ENCODE measurements at regions not wholly inside any gene's neighbourhood (a gene's known extent, or its start where the extent isn't known, plus 50 kb on each side); places are given as distances from the start of the nearest gene placed in this dataset.

DNA sequence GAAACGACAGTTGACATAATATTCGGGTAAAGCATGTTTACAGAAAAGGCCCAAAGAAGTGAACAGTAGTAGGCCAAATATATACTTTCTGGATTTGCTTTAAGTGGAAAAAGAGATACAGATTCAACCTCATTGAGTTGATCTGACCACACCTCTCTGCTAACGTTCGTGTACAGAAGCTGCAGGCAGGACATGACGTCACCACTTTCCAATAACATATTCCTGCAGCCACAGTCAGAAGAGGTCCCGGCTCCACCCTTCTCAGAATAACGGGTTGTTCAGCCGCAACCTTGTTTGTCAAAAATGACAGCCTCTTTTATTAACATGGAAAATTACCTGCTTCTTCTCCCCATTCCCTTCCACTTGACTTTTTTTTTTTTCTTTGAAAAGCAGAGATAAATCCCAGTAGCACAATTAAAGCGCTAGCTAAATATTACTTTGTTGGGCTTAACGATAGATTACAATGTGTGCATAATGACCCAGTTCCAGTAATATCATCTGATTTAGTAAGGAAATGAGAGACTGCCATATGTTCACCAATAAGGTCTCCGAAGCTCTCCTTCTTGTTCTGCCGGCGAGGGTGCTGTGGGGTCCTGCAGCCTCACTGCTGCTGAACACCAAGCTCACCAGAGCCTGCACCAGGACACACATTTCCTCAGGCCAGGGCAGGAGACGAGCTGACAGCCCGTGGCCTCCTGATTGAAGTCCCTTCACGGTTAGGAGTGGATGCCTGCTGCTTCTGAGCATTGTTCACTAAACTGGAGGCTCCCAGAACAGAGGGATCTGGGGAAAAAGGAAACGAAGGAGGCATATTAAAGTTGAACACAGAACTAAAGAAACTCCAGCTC is 451.0 kb upstream of the SALL3 start:
- DNase-seq (ENCODE audit: low read depth) = no peak

DNA sequence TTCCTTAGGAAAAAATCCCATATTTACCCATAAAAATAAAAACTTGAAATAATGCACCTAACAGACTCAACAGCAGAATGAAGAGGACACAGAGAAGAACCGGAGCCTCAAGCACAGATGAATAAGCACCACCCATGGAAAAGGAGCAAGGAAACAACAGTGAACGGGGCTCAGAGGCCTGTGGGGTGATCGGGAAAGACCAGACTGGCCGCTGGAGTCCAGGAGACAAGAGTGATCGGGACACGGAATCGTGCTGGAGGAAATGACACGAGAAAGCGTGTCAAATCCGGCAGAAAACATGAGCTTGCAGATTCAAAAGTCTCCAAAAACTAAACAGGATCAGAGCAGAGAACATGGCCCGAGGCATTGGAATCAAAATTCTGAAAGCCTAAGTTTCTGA is 448.0 kb upstream of the SALL3 start:
- DNase-seq (ENCODE audit: low read depth) = no peak

DNA sequence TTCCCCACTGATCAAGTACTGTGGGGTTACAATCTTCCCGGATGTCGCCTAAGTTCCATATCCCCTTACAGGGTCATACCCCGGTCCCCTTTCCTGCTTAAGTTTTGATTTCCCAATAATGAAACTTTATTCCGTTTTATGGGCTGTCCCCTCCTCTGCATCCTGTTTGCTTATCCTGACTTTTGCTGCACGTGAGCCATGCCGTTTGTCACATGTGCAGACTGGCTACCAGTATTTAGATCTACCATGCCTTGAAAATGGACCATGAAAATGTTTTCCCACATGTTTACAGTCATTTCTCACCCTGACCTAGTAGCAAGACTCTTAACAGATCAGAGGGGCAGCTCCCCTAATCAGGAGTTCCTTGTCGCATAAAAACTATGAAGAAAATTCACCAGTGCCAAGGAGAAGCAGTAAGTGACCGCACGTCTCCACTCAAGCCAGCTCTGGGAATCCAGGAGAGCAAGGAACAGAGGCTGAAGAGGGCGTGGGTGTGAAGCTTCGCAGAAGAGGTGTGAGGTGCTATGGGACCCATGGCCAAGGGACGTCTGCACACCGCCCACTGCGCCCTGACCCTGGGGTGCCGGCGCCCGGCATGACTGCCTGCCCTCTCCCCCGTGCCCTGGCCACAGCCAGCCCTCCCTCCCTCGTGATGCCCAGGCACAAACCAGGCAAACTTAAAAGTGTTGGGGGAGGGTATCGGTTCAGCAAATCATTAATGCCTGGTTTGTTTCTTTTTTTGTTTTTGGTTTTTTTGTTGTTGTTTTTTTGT is 440.8 kb upstream of the SALL3 start:
- no peak for DNase-seq (ENCODE audit: low read depth)

DNA sequence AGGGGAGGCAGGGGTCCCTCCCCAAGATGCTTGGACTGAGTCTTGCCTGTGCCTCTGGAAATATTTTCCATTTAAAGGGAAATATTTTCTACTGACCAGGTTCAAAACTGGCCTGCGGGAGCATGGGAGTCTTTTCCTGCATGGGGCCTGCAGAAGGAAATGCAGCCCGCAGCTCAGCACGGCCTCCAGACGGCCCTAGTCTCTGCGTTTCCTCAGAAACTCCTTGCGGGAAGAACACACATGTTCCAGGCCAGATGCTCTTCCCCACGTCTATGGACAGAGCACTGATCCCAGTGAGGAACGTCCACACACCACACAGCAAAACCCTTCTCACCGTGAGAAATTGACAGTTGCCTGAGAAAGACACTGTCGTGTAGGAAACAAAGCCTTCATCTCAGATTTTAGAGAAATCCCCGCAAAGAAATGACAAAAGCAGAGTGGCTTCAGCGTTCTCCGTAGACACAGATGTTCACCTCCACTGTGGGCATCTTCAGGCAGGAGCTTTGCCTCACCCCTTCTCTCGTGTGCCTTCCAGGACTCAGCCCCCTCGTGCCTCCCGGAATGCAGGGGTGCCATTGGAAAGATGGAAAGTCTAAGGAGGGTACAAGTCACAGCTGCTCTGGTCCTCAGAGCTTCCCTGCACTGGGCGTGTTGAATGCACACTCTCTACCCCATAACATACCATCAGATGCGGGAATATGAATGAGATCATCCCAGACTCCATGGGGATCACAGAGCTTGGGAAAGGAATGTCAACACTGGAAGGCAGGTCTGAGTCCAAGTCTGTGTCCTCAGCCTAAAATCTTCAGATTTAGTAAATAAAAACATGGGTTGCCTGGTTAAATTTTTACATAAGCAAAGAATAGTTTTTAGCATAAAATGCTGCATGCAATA is 438.7 kb upstream of the SALL3 start:
- DNase-seq (ENCODE audit: low read depth) = no peak

DNA sequence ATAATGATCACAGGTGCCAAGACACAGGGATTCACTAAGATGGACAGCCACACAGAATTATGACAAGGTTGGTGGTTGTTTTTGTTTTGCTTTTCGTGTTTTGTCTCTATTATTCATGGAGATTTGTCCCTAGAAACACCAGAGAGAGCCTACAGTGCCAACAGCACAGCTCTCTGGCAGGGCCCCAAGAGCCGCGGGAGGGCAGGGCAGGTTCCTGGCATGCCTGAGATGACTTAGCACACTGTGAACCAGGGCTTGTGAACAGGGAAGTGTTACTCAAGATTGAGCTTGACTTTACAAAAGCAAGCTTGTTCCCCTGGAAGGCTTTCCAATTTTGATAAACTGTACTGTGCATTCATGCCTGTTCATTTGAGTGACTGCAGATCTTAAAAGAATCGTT is 437.4 kb upstream of the SALL3 start:
- no peak for DNase-seq (ENCODE audit: low read depth)

DNA sequence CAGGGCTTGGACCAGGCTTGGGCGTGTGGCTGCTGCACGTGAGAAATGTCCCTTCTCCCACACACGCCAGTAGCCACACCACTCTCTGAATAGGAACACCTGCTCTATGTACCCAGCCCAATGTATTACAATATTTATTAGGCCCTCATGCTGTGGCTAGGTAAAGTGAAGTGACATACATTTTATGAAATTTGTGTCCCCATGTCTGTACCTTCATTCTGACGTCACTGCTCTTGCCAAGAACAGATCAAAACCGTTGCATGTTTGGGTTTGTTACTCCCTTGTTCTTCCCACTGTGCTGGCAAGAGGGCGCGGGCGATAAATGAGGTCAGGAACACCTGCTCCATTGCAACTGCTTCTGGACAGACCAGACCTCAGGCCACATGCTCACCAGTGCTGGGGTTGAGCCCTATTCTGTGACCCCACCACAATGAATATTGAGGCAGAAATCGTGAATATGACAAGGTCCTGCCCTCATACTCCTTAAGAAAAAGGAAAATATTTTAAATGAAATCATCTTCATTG is 436.4 kb upstream of the SALL3 start:
- DNase-seq (ENCODE audit: low read depth) = no peak

DNA sequence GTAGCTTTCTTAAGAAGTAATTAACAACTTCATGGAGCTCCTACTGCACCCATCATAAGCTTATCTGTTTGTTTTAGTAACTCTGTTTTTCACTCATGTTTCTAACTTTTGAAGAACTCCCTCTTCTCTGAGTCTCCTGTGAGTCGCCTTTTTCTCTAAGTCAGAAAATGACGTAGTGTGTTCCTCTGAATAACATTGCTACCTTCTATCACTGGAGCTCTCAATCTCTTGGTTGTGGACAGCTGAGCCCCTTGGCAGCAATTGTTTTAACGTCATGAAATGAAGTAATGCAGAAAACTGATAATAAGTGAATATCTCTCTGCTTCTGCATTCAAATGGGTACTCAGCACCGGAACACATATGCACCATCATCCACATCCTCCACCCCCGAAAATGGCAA is 433.3 kb upstream of the SALL3 start:
- no peak for DNase-seq (ENCODE audit: low read depth)

DNA sequence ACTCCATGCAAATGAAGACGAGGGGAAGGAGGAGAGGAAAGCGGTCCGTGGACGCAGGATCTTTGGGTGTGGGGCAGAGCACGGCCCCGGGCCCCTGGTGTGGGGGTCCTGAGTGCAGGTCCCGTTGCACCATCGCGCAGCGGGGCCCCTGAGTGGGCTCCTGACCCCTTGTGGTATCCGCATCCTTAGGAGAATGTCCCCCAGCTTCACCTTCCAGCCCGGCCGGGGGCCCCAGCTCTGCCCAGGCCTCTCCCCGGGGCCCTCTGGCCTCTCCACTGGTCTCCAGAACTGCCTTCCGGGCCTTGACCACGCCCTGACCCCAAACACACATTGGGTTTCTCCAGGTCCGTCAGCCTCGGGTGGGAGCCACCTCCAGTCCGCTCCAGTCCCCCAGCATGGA is 431.8 kb upstream of the SALL3 start:
- no peak for DNase-seq (ENCODE audit: low read depth)

DNA sequence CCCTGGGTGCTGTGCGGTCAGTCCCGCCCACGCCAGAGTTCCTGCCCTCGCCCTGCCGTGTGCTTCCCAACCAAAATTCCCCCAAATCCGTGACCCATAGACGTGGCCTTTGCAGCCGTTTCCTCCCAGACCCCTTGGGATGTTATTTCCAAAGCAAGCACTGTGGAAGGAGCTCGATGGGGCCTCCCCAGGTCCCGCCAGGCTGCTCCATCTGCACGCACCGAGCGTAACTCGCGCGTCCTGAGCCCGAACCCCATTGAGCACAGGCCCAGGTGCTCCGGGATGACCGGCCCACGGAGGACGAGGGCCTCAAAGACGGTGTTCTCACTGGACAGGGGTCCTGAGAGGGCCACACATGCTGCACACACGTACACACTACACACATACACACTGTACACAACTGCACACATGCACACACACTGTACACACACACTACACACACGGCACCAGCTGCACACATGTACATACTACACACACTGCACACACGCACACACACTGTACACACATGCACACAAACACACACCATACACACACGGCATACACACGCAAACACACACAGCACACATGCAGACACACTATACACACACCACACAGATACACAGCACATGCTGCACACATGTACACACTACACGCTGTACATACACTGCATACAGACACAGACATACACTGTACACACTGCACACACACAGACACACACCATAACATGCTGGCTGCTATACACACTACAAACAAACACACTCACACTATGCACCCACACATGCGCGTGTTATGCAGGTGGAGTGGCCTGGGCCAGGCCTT is 431.2 kb upstream of the SALL3 start:
- no peak for DNase-seq (ENCODE audit: low read depth)

DNA sequence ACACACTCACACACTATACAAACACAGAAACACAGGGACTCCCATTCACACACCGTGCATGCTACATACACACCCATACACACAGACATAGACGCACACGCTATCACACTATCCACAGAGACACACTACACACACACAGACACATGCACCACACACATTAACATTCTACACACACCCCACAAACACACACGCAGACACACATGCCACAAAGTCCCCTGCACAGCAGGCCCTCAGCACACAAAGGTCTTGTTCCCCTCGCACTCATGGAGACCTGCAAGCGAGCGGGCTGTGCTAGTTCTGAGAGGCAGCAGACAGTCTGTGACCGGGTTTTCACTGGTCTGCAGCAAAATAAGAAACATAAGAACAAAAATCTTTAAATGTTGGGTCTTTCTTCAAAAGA is 429.6 kb upstream of the SALL3 start:
- no peak for DNase-seq (ENCODE audit: low read depth)

DNA sequence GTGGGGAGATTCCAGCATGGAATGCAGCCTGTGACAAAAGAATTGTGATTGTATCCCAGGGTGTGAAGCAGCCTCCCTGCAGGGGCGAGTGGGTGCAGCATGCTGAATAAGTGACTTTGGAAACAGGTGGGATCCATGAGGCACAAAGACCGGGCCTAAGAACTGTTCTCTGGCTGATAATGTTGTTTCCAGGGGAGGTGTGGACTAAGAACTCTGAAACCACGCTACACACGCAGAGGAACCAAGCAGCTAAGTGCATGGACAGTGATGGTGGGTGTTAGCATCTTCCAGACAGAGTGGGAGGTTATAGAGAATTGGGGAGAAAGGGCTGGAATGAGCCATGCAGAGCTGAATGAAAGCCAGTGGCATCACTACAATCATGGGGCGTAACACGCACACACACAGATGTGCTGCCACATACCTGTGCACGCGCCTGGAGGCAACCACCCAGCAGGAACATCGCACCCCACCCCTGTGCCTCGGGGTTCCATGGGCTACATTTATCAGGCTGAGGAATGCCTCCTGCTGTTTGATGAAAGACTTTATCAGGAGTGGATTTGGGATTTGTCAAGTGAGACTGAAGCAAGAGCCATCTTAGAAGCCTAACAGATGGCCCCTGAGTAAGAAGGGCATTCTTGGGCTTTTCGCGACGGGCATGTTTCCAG is 424.5 kb upstream of the SALL3 start:
- no peak for DNase-seq (ENCODE audit: low read depth)

DNA sequence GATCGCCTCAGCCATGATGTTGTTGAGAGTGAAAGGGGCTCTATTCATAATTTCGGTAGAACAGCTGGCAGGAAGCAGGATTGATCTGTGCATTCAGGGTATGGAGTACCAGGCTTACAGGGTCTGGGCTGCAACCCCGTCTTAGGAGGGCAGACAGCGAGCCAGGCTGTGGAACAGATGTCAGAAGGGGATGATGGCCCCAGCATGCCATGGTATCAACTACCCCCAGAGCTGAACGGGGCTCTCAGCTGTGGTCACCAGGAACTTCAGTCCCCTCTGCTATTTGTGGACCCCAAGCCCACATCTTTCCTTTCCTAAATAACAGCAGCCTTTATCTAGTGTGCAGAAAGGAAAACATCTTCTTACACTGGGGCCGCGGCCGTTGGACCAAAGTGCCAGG is 422.2 kb upstream of the SALL3 start:
- DNase-seq (ENCODE audit: low read depth) = no peak

DNA sequence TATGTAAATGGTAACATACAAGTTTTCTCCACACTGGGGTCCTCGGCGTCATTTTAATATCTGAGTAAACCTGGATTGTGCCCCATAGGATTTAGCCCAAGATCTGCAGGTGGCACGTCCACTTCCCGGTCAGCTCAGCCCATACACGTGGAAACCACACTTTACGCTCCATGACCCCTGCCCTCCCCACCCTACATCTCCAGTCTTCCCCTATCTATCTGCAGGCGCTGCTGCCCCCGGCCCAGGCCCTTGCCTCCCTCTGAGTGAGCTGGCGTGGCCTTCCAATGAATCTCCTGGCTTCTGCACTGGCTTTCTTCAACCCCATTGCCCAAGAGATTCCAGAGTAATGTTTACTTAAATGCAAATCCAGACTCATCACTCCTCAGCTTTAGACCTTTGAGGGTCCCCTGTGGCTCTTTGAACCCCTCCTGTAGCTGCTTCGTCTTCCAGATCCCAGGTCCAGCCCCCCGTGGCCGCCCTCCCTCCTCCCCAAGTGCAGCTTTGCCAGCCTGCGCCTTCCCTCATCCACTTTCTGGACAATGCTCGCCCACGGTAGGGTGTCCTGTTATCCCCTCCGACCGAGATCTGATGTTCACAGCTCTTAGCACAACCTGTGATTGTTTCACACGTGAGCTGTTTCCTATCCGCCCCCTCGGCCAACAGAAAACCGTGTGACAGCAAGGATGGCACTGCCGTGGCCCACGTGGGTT is 421.4 kb upstream of the SALL3 start:
- no peak for DNase-seq (ENCODE audit: low read depth)

DNA sequence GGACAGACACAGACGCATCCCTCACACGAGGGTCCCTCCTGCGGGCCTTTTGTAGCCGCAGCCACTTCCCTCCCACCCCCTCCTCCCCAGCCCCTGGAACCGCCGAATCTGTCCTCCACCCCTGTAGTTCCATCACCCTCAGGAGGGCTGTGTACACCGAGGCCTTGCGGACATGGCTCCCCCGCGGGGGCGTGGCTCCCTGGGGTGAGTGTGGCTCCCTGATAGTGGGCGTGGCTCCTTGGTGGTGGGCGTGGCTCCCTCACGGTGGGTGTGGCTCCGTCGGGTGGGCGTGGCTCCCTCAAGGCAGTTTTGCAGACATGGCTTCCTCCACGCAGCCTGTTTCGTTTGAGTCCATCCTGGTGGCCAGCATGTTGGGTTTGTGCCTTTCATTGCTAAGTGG is 420.7 kb upstream of the SALL3 start:
- no peak for DNase-seq (ENCODE audit: low read depth)

DNA sequence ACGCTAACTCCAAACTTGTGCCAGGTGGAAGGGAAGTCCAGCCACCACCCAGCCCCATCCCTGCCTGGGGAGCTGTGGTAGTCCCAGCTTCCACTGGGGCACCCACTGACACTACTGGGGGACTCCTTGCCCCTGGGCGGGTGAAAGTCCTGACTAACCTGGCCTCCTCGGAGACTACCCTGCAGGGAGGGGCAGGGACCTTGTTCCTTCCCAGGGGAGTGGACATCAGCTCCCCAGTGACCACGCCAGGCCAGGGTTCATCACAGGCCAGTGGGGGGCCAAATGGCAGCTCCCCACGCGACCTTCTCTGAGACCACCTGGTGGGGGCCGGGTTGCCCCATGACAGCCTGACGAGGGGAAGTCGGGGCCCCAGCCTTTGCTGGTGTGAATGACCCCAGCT is 420.0 kb upstream of the SALL3 start:
- DNase-seq (ENCODE audit: low read depth) = no peak

DNA sequence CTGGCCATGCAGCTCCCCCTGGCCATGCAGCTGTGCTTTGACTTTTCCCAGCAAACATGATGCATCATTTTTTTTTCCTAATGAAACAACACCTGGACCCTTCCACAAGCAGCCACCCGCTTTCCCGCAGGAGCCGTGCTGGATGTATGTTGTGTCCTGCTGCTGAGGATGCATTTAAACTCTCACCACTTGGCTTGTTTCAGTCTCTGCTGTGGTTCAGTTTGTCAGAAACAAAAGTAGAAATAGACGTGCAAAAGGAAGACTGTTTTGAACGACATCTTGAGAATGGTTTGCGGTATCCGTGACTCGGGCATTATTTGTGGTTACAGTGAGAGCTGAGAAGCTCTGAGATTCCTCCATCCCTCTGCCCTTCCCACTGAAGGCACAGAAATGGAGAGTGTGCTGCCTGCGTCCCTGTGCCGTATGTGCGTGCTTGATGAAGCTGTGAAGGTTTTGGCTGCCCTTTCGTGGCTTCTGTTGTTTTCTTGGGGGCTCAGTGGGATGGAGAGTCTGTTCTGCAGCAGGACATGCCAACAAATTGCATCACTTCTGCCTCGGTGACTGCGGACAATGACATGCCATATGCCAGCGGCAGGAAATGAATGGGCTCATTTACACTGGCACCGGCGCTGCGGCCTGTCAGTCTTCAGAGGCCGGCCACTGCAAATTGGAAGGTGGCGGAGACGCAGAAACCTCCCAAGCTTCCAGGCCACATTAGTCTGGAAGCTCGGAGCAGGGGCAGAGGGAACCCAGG is 417.7 kb upstream of the SALL3 start:
- DNase-seq (ENCODE audit: low read depth) = no peak

DNA sequence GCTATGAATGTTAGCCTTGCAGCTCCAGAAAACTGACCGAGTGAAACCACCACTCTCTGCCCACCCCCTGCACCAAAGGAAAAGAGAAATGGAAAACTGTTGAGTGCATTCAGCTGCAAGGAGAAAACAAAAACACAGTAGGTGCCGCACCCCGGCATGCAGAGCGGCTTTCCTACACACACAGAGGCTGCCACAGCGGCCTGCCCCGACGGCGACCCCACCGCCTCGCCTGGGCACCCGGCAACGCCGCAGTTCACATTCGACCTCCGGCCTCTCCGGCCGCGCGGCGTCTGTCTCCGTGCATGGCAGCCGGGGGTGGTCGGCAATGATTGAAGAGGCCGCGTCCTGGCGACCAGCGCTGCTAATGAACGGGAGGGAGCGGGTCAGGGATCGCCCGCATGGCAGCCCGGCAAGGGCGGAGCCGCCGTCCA is 417.1 kb upstream of the SALL3 start:
- DNase-seq (ENCODE audit: low read depth) = no peak

DNA sequence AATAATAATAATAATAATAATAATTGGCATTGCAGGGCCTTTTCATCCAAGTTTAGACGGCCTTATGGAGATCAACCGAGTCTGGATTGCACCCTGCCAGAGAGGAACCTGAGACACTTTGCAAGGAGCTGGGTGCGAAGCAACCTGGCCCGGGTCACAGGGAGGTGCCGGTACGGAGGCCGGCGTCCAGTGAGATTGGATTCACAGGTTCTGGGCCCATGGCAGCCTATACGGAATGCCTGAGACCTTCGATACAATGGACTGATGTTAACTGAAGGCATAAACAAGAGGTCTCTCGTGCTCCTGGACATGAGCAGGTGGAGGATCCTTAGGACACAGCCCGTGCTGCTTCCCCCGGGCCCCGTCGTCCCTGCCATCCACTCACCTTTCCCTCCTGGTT is 416.5 kb upstream of the SALL3 start:
- no peak for DNase-seq (ENCODE audit: low read depth)

DNA sequence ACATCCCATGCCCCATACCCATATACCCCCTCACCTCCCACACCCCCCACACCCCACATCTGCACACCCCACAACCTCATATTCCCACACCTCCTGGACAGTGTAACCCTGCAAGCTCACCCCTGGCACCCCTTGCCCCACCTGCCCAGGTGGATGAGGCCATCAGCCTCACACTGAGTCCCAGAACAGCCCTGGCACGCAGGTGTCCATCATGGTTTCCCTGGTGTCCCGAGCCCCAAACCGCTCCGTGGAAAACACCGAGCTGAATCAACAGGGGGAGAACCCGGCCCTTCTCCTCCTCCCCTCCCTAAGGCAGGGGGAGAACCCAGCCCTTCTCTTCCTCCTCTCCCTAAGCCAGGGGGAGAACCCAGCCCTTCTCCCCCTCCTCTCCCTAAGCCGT is 415.6 kb upstream of the SALL3 start:
- DNase-seq (ENCODE audit: low read depth) = no peak

Data from renal cortical epithelial cell (primary cell).